H1 (cell line): ENCODE measurements at regions not wholly inside any gene's neighbourhood (a gene's known extent, or its start where the extent isn't known, plus 50 kb on each side); places are given as distances from the start of the nearest gene placed in this dataset.

Source experiments
- CTCF ChIA-PET: fragments of 300-600 bp; sonication (Branson Sonifier 250); formaldehyde crosslinking; loops from one replicate; lab custom pipeline; 2021; ENCODE audit not compliant: partially characterized antibody; lab: Charles Lee
- POLR2A ChIA-PET: fragments of 300-600 bp; sonication (Branson Sonifier 250); formaldehyde crosslinking; loops from one replicate; lab custom pipeline; 2021; ENCODE audit warnings: inconsistent platforms; ENCODE audit not compliant: partially characterized antibody; lab: Charles Lee
- DNase-seq, 2 experiments: peaks; one replicate each; pipeline versions ENCODE4 v3.0.0 to v3.0.0-alpha.2; 2010 to 2022; ENCODE audit warnings: low spot score in 2 of 2, low read depth in 1 of 2, mixed read lengths in 1 of 2
- FAIRE-seq: peaks from 2 replicates; lab custom pipeline; 2011; peaks lifted over from hg19 to GRCh38; lab: Jason Lieb, UNC
- H2AFZ ChIP-seq: 2 replicates; pipeline ENCODE4 v1.8.1; 2012; ENCODE audit warnings: low read length, inconsistent platforms
- H2AK5ac ChIP-seq: 2 replicates; pipeline ENCODE4 v1.6.1; 2013; ENCODE audit warnings: low read depth, low read length
- H2BK120ac ChIP-seq: replicated peaks from 2 replicates; pipeline ENCODE3; 2013; ENCODE audit warnings: low read depth, low read length, inconsistent platforms
- H2BK12ac ChIP-seq: 2 replicates; pipeline ENCODE4 v1.6.1; 2013; ENCODE audit warnings: low read depth, low read length
- H2BK15ac ChIP-seq: 2 replicates; pipeline ENCODE4 v1.6.1; 2013; ENCODE audit warnings: low read length
- H2BK20ac ChIP-seq: 2 replicates; pipeline ENCODE4 v1.6.1; 2013; ENCODE audit warnings: low read length
- H2BK5ac ChIP-seq: 2 replicates; pipeline ENCODE4 v1.6.1; 2013; ENCODE audit warnings: low read depth, low read length
- H3K14ac ChIP-seq: 2 replicates; pipeline ENCODE4 v1.6.1; 2013; ENCODE audit warnings: inconsistent platforms; ENCODE audit not compliant: insufficient read length
- H3K18ac ChIP-seq: 2 replicates; pipeline ENCODE4 v1.6.1; 2013; ENCODE audit warnings: low read length; ENCODE audit errors: extremely low read depth
- H3K23ac ChIP-seq: 2 replicates; pipeline ENCODE4 v1.6.1; 2013; ENCODE audit warnings: inconsistent platforms; ENCODE audit not compliant: insufficient read length
- H3K23me2 ChIP-seq: 2 replicates; pipeline ENCODE4 v1.6.1; 2013; ENCODE audit warnings: low read depth, low read length
- H3K27ac ChIP-seq: 2 replicates; pipeline ENCODE4 v1.6.1; 2011; ENCODE audit warnings: low read depth, low read length, inconsistent platforms
- H3K27me3 ChIP-seq, 4 experiments: replicated peaks in 1 of 4; 1 replicate in 1 of 4; 2 replicates in 3 of 4; pipeline versions ENCODE4 v1.6.1 to v1.8.1; 2011 to 2013; ENCODE audit warnings: low read length in 3 of 4, mild to moderate bottlenecking in 3 of 4, inconsistent platforms in 2 of 4, mixed read lengths in 2 of 4, moderate library complexity in 1 of 4; ENCODE audit not compliant: control insufficient read depth in 3 of 4, insufficient read depth in 3 of 4; ENCODE audit errors: extremely low read depth in 1 of 4
- H3K36me3 ChIP-seq, 4 experiments: 2 replicates each; pipeline versions ENCODE4 v1.6.1 to v1.8.1; 2011 to 2013; ENCODE audit warnings: mild to moderate bottlenecking in 4 of 4, low read length in 3 of 4, moderate library complexity in 2 of 4, control low read depth in 1 of 4, inconsistent platforms in 1 of 4; ENCODE audit not compliant: insufficient read depth in 4 of 4, control insufficient read depth in 2 of 4
- H3K4ac ChIP-seq: replicated peaks from 2 replicates; pipeline ENCODE3; 2013; ENCODE audit warnings: low read length, low read depth, mixed read lengths, inconsistent platforms; ENCODE audit not compliant: insufficient read length
- H3K4me1 ChIP-seq, 4 experiments: replicated peaks in 1 of 4; 1 replicate in 1 of 4; 2 replicates in 3 of 4; pipeline versions ENCODE4 v1.6.1 to v1.8.1; 2011 to 2013; ENCODE audit warnings: low read length in 3 of 4, inconsistent platforms in 2 of 4, mixed read lengths in 1 of 4; ENCODE audit not compliant: insufficient read depth in 4 of 4, control insufficient read depth in 3 of 4
- H3K4me2 ChIP-seq, 2 experiments: 2 replicates each; pipeline versions ENCODE4 v1.6.1 to v1.8.1; 2011 to 2013; ENCODE audit warnings: low read depth in 2 of 2, low read length in 2 of 2, control low read depth in 1 of 2, inconsistent platforms in 1 of 2, mild to moderate bottlenecking in 1 of 2; ENCODE audit not compliant: insufficient read depth in 1 of 2
- H3K4me3 ChIP-seq, 4 experiments: fragments of 200-600, 300-600 bp in 1 of 4; sonication (generic), shearing (Covaris generic), sonication (Bioruptor Twin) in 1 of 4; 2 replicates each; pipeline versions ENCODE4 v1.5.1 to v1.8.1; 2011 to 2016; ENCODE audit warnings: low read length in 4 of 4, low read depth in 3 of 4, control low read depth in 2 of 4, inconsistent platforms in 2 of 4, mild to moderate bottlenecking in 2 of 4, mixed read lengths in 1 of 4, moderate library complexity in 1 of 4; ENCODE audit not compliant: insufficient read depth in 2 of 4; ENCODE audit errors: extremely low read depth in 1 of 4
- H3K56ac ChIP-seq: replicated peaks from 2 replicates; pipeline ENCODE3; 2013; ENCODE audit warnings: low read depth, mild to moderate bottlenecking, mixed read lengths, low read length, inconsistent platforms; ENCODE audit not compliant: insufficient read length
- H3K79me1 ChIP-seq: 2 replicates; pipeline ENCODE4 v1.6.1; 2013; ENCODE audit warnings: low read depth, low read length, control low read depth
- H3K79me2 ChIP-seq, 2 experiments: 2 replicates each; pipeline versions ENCODE4 v1.6.1 to v1.8.1; 2012 to 2013; ENCODE audit warnings: low read length in 2 of 2, mild to moderate bottlenecking in 2 of 2, inconsistent platforms in 1 of 2; ENCODE audit not compliant: insufficient read depth in 2 of 2, control insufficient read depth in 1 of 2
- H3K9ac ChIP-seq, 4 experiments: replicated peaks in 1 of 4; 1 replicate in 1 of 4; 2 replicates in 3 of 4; pipeline versions ENCODE4 v1.6.1 to v1.8.1; 2011 to 2013; ENCODE audit warnings: low read depth in 3 of 4, low read length in 3 of 4, control low read depth in 2 of 4, mild to moderate bottlenecking in 2 of 4, moderate library complexity in 2 of 4, inconsistent platforms in 1 of 4; ENCODE audit errors: extremely low read depth in 1 of 4
- H3K9me3 ChIP-seq, 2 experiments: 2 replicates each; pipeline versions ENCODE4 v1.6.1 to v1.8.1; 2012 to 2013; ENCODE audit warnings: mild to moderate bottlenecking in 2 of 2, moderate library complexity in 2 of 2, control low read depth in 1 of 2, inconsistent platforms in 1 of 2, low read depth in 1 of 2, low read length in 1 of 2, mixed read lengths in 1 of 2; ENCODE audit not compliant: insufficient read depth in 2 of 2
- H4K20me1 ChIP-seq, 2 experiments: replicated peaks in 1 of 2; 2 replicates each; pipeline versions ENCODE3 to v1.8.1; 2011 to 2013; ENCODE audit warnings: inconsistent platforms in 2 of 2, low read length in 2 of 2, mild to moderate bottlenecking in 1 of 2; ENCODE audit not compliant: insufficient read depth in 2 of 2, control insufficient read depth in 1 of 2
- H4K5ac ChIP-seq: 2 replicates; pipeline ENCODE4 v1.6.1; 2013; ENCODE audit warnings: low read length, low read depth, mixed read lengths, inconsistent platforms; ENCODE audit not compliant: insufficient read length
- H4K8ac ChIP-seq: 2 replicates; pipeline ENCODE4 v1.8.0; 2013; ENCODE audit warnings: mild to moderate bottlenecking, moderate library complexity, low read length, inconsistent platforms; ENCODE audit not compliant: insufficient read depth; ENCODE audit errors: extremely low read depth
- H4K91ac ChIP-seq: replicated peaks from 2 replicates; pipeline ENCODE3; 2013; ENCODE audit warnings: low read length, mixed read lengths, inconsistent platforms; ENCODE audit not compliant: insufficient read length
- CEBPB ChIP-seq: IDR thresholded peaks from 2 replicates; pipeline ENCODE4 v1.6.1; 2012; ENCODE audit warnings: low read depth, low read length
- CREB1 ChIP-seq: IDR thresholded peaks from 2 replicates; pipeline ENCODE4 v1.6.1; 2012; ENCODE audit warnings: inconsistent platforms
- EZH2 ChIP-seq: fragments of 200-600 bp; sonication (generic); IDR thresholded peaks from 2 replicates; pipeline ENCODE4 v1.7.1; 2012; ENCODE audit warnings: low read depth, mild to moderate bottlenecking, moderate library complexity, low read length, inconsistent platforms; ENCODE audit not compliant: severe bottlenecking
- KDM1A ChIP-seq: fragments of 200-600, 300-600 bp; sonication (generic); IDR thresholded peaks from 2 replicates; pipeline ENCODE4 v1.7.1; 2016; ENCODE audit warnings: mild to moderate bottlenecking, low read length, borderline replicate concordance
- POLR2A ChIP-seq, 2 experiments: IDR thresholded peaks; 1 replicate in 1 of 2; 2 replicates in 1 of 2; pipeline ENCODE4 v1.6.1; 2011; ENCODE audit warnings: low read depth in 2 of 2, low read length in 2 of 2, mild to moderate bottlenecking in 2 of 2; ENCODE audit errors: control extremely low read depth in 1 of 2
- POU5F1 ChIP-seq: IDR thresholded peaks from 2 replicates; pipeline ENCODE4 v1.6.1; 2011; ENCODE audit warnings: low read depth, mild to moderate bottlenecking, low read length, moderate library complexity
- RAD21 ChIP-seq, 2 experiments: IDR thresholded peaks in 1 of 2; conservative IDR thresholded peaks in 1 of 2; 2 replicates each; pipeline ENCODE4 v1.6.1; 2011; ENCODE audit warnings: low read depth in 2 of 2, low read length in 2 of 2, improper control_type of control experiment in 1 of 2, inconsistent platforms in 1 of 2, mild to moderate bottlenecking in 1 of 2, moderate library complexity in 1 of 2
- TBP ChIP-seq: IDR thresholded peaks from 2 replicates; pipeline ENCODE4 v1.6.1; 2011; ENCODE audit warnings: low read depth, low read length, improper control_type of control experiment
- TCF12 ChIP-seq: IDR thresholded peaks from 2 replicates; pipeline ENCODE4 v1.6.1; 2011; ENCODE audit warnings: low read depth, mild to moderate bottlenecking, low read length
- YY1 ChIP-seq: IDR thresholded peaks from 2 replicates; pipeline ENCODE4 v1.6.1; 2011; ENCODE audit warnings: low read depth, mild to moderate bottlenecking, low read length
- WGBS, 2 experiments: shearing (Covaris generic) in 1 of 2; methylation state at CpG; one replicate each; pipeline versions ENCODE4 v1.1.6 to v1.1.7; 2013 to 2015; ENCODE audit warnings: low lambda C conversion rate in 2 of 2, mixed read lengths in 2 of 2, inconsistent platforms in 1 of 2, low coverage in 1 of 2, missing lambda C conversion rate in 1 of 2; ENCODE audit not compliant: insufficient replicate concordance in 2 of 2, insufficient coverage in 1 of 2, insufficient read length in 1 of 2; ENCODE audit errors: extremely low coverage in 1 of 2, missing lambda C conversion rate in 1 of 2; 5-methylcytosine and 5-hydroxymethylcytosine counted together

DNA sequence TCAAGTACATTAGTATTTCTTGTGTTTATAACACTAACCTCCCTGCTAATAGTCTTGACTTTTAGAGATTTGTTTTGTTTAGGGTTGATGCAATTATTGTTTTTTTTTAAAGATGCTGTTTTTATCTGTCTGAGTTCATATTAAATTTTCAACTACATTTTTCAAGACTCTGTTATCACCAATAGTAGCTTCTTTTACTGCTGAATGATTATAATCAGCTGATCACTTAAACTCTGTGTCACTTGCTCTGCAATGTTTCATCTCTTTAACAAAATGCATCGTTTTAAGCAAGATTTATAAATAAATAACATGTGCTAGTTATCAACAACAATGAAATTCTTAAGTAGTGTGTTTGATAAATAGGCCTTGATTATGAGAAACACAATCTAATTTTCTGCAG is 920.9 kb upstream of the PCDH20 start (continued):
- no peak for TF ChIP-seq CEBPB

DNA sequence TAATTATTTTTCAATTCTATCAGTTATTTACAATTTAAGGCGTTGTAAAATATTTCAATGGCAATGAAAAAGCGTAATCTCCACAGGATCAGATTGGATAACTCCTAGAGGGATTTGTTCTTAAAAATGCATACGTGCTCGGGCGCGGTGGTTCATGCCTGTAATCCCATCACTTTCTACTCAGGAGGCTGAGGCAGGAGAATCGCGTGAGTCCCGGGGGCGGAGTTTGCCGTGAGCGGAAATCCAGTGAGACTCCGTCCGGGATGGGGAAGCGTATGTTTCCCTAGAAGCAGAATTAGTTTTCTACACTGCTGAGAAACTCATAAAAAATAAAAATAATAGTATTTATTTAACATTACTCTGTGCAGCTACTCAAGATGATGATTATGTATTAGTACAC is 917.8 kb upstream of the PCDH20 start:
- H3K4me1 ChIP-seq, result no peaks in the 10 kb centered on the region; a peak in 1 of 7 replicates
- ChIA-PET CTCF (no interaction called here), POLR2A (no interaction called here)
- H3K9me3 ChIP-seq, result no peaks in the 10 kb centered on the region
- no peak overlapping the region for H3K4me3 ChIP-seq
- no peak overlapping the region for H3K4ac ChIP-seq
- no peak overlapping the region for H3K9ac ChIP-seq
- no peak overlapping the region for H3K4me2 ChIP-seq
- no peak overlapping the region for H4K5ac ChIP-seq
- no peaks in the 10 kb centered on the region for H3K36me3 ChIP-seq
- no peak overlapping the region for H2BK20ac ChIP-seq
- no peaks in the 10 kb centered on the region for H3K27me3 ChIP-seq
- H2BK120ac ChIP-seq, result no peak overlapping the region
- DNase-seq (no peak), FAIRE-seq (no peak)
- H4K8ac ChIP-seq, result no peak overlapping the region
- no peak overlapping the region for H3K56ac ChIP-seq
- 97% methylated on average over 15 of the region's 15 CpGs; no CpG with 5 or more reads in 1 of the 2 experiments for WGBS, 2 experiments
- no peak overlapping the region for H4K91ac ChIP-seq
- H3K18ac ChIP-seq, result no peak overlapping the region
- no peak overlapping the region for H2AK5ac ChIP-seq
- no peak overlapping the region for H3K23ac ChIP-seq
- H2AFZ ChIP-seq, result no peak overlapping the region
- H2BK15ac ChIP-seq, result no peak overlapping the region
- no peak overlapping the region for H2BK5ac ChIP-seq
- H3K79me2 ChIP-seq, result no peaks in the 10 kb centered on the region
- no peaks in the 10 kb centered on the region for H3K23me2 ChIP-seq
- H3K27ac ChIP-seq, result no peak overlapping the region
- no peak overlapping the region for H2BK12ac ChIP-seq
- no peaks in the 10 kb centered on the region for H4K20me1 ChIP-seq
- no peaks in the 10 kb centered on the region for H3K79me1 ChIP-seq
- H3K14ac ChIP-seq, result no peak overlapping the region
- TF ChIP-seq POU5F1 (no peak), EZH2 (no peak), CREB1 (no peak), TCF12 (no peak), YY1 (no peak), TBP (no peak), POLR2A (IDR thresholded peaks at IDR 0.05; ENCODE audit: control extremely low read depth in 1 of 2, low read depth in 2 of 2, low read length in 2 of 2) (no peak), RAD21 (IDR thresholded peaks at IDR 0.05 in 1 of 2, conservative IDR thresholded peaks at IDR 0.05 in 1 of 2; ENCODE audit: low read depth in 2 of 2, low read length in 2 of 2) (no peak), KDM1A (no peak)
